Stimulated activated naive B cell treated with anti-CD40 and anti-IgM and Interleukin-4, amounts not matched to agents 10 μg/mL and 1 μg/mL and 100 μg/mL, for 72 hours (primary cell): ENCODE measurements at regions not wholly inside any gene's neighbourhood (a gene's known extent, or its start where the extent isn't known, plus 50 kb on each side); places are given as distances from the start of the nearest gene placed in this dataset.
"Not testable (repeated sequence)": the region's sequence is repeated elsewhere in the genome, so short reads cannot be mapped to it uniquely, and the experiment has no call there.

Experiments
- ATAC-seq, 2 donors: fragments of 150-1000 bp; cut with Tn5 transposase; replicated peaks; 2 replicates each; pipeline ENCODE4 v1.10.0; 2021; ENCODE audit warnings: moderate library complexity in 1 of 2
- DNase-seq: peaks from one replicate; pipeline ENCODE4 v3.0.0; 2021
- H3K27ac Mint-ChIP-seq: one replicate; pipeline ENCODE4 v1.8.0; 2022; ENCODE audit warnings: mild to moderate bottlenecking, mixed read lengths
- H3K27me3 Mint-ChIP-seq, 2 donors: one replicate each; pipeline ENCODE4 v1.8.0; 2022; ENCODE audit warnings: mixed read lengths in 2 of 2
- H3K36me3 Mint-ChIP-seq, 2 donors: one replicate each; pipeline ENCODE4 v1.8.0; 2022; ENCODE audit warnings: mixed read lengths in 2 of 2, mild to moderate bottlenecking in 1 of 2
- H3K4me1 Mint-ChIP-seq, 2 donors: one replicate each; pipeline ENCODE4 v1.8.0; 2022; ENCODE audit warnings: mixed read lengths in 2 of 2, mild to moderate bottlenecking in 1 of 2
- H3K4me3 Mint-ChIP-seq, 2 donors: one replicate each; pipeline ENCODE4 v1.8.0; 2022; ENCODE audit warnings: mild to moderate bottlenecking in 2 of 2, mixed read lengths in 2 of 2, moderate library complexity in 1 of 2
- H3K9me3 Mint-ChIP-seq, 2 donors: one replicate each; pipeline ENCODE4 v1.8.0; 2022; ENCODE audit warnings: mixed read lengths in 2 of 2, mild to moderate bottlenecking in 1 of 2

DNA sequence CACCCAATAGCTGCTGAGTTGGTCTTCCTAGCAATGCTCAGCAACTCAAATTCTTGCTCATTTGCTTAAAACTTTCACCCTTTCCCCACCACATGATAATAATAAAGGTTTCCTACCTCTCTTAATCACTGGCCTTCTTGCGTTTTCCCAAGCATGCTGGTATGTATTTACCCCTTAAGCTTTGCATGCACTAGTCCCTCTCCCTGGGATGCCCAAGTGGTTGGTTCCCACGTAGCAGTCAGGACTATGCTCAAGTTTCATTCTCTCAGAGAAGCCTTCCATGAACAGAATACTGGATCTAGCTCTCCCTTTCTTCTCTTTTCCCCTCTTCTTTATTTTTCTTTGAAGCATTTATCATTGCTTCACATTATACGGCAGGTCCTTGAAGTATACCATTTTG, 108.8 kb downstream of the KBTBD8 start:
- Mint-ChIP-seq H3K4me3 (no peak overlapping the region), H3K9me3 (peaks cover 5 to 7% of the 10 kb centered on the region in 2 donors), H3K4me1 (no peaks in the 10 kb centered on the region), H3K27ac (no peak overlapping the region), H3K36me3 (peaks cover 0 to 1% of the 10 kb centered on the region in 2 donors), H3K27me3 (peaks cover 0 to 7% of the 10 kb centered on the region in 2 donors)
- DNase-seq (no peak), ATAC-seq (no peak)

DNA sequence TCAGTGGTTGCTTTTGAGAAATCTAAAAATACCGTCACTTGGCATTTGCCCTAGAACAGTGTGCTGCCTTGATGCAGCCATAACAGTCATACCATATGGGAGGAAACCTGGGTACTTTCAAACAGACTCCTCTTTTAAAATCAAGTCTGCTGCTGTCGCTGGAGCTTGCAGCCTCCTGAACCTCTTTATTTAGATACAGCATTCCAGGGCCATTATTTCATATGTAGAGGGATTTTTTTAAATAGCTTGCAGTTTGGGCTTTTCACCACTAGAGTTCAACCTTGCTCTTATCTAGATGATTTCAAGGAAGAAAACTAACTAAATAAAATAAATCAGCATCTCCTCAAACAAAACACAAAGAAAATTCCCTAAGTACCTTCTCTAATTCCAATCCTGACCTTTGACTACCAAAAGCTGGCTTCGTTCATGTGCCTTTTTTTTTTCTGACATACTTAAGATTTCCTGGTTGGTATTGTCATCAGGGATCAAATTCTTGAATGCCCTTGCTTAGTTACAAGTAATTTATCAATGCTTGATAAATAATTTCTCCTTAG, 111.6 kb downstream of the KBTBD8 start:
- no peak for DNase-seq
- no peaks in the 10 kb centered on the region for H3K9me3 Mint-ChIP-seq
- H3K4me1 Mint-ChIP-seq: peaks cover 3 to 10% of the 10 kb centered on the region in 2 donors
- H3K27ac Mint-ChIP-seq: no peak overlapping the region
- no peak for ATAC-seq
- H3K4me3 Mint-ChIP-seq: no peak overlapping the region
- no peaks in the 10 kb centered on the region for H3K36me3 Mint-ChIP-seq
- peaks cover 4 to 12% of the 10 kb centered on the region in 2 donors for H3K27me3 Mint-ChIP-seq

DNA sequence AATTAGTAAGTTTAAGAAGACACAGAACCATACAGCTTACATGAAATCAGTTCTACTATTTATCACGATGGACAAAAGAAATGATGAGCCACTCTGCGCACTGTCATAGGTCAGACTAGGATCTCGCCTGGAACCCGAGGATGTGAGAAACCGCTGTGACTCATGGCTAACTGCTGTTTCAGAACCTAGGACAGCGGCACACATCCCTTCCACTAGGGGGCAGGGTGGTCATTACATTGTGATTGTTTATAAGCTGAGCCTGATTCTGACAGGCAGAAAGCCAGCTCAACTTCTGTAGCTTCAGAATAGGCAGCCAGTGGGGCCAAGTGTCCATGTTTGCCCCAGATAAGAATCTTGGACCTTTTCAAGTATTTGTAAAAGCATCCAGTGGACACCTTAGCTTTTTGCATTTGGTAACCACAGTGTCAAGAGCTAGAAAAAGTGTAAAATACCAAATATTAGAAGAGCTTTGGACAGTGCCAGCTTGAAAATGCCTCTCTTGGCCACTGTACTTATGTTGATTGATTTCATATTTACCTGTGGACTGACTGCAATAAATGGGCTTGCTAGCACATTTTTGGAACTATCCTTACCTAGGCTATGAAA, 115.8 kb downstream of the KBTBD8 start:
- H3K27ac Mint-ChIP-seq: peak overlapping the region; percentile 22
- ATAC-seq: peak; percentile 97 to 99
- H3K27me3 Mint-ChIP-seq: peaks cover 15 to 36% of the 10 kb centered on the region in 2 donors

DNA sequence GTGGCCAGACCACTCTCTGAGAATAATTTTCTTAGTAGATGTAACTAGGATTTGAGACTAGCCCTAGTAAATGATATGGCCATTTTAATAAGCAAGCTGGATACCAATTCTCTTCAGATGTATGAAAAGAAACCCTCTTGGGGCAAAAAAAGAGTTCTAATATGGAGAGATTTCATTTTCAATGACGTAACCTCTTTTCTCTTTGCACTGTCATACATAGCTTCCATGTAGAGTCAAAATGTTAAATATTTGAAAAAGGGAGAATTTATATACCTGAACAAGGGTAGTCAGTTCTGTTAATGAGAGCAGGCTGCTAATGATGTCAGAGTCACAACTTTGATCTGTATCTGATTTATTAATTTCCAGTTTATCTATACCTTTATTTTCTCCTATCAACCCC, 120.0 kb downstream of the KBTBD8 start:
- no peak overlapping the region for H3K27ac Mint-ChIP-seq
- peaks cover 3 to 9% of the 10 kb centered on the region in 2 donors for H3K4me1 Mint-ChIP-seq
- H3K36me3 Mint-ChIP-seq: peaks cover 0 to 1% of the 10 kb centered on the region in 2 donors
- H3K27me3 Mint-ChIP-seq: peaks cover 17 to 38% of the 10 kb centered on the region in 2 donors
- DNase-seq (no peak), ATAC-seq (no peak)
- no peaks in the 10 kb centered on the region for H3K9me3 Mint-ChIP-seq
- H3K4me3 Mint-ChIP-seq: no peak overlapping the region

More for the DNA sequence above, 115.8 kb downstream of the KBTBD8 start:
- peaks cover 0 to 1% of the 10 kb centered on the region in 2 donors for H3K36me3 Mint-ChIP-seq
- no peak overlapping the region for H3K4me3 Mint-ChIP-seq
- peak; percentile 72 for DNase-seq
- peaks cover 3 to 10% of the 10 kb centered on the region in 2 donors for H3K4me1 Mint-ChIP-seq
- no peaks in the 10 kb centered on the region for H3K9me3 Mint-ChIP-seq

DNA sequence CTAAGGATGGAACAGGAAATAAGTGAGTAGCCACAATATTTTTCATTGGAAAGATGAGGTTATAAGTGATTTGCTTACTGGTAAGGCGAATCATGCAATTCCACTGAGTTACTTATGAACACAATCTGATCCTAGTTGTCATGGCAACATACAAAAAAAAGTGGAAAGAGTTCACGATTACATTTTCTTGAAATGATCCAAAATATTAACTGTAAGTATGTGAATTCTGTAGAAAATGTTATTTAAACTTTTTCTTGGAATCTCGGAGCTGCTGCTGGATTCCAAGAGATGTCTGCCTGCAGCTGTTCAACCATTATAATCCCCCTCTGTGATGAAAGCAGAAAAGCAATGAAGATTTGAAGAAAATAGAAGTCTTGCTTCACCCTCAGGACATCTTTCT, 120.5 kb downstream of the KBTBD8 start:
- DNase-seq: no peak
- ATAC-seq: no peak
- H3K36me3 Mint-ChIP-seq: peaks cover 0 to 1% of the 10 kb centered on the region in 2 donors
- H3K27me3 Mint-ChIP-seq: peaks cover 14 to 35% of the 10 kb centered on the region in 2 donors
- no peak overlapping the region for H3K4me3 Mint-ChIP-seq
- H3K4me1 Mint-ChIP-seq: peaks cover 2 to 4% of the 10 kb centered on the region in 2 donors
- no peak overlapping the region for H3K27ac Mint-ChIP-seq
- no peaks in the 10 kb centered on the region for H3K9me3 Mint-ChIP-seq

DNA sequence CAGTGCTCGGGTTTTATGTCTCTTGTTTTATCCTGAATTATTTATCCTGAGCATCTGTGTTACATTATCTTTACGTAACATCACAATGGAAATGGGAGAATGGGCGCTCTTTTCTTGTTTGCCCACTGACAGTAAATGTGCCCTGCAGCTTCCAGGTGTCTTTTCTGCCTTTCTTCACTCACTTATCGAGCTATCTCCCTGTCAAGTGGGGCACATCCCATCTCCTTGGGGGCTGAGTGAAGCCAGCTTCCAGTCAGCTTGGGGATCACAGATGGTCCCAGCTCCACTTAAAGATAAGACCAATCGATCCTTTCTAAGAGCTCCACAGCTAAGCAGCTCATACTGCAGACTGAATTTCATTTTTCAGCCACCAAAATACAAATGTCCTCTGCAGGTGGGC, 125.8 kb downstream of the KBTBD8 start:
- H3K36me3 Mint-ChIP-seq: peaks cover 0 to 2% of the 10 kb centered on the region in 2 donors
- peaks cover 2 to 6% of the 10 kb centered on the region in 2 donors for H3K27me3 Mint-ChIP-seq
- H3K9me3 Mint-ChIP-seq: peaks cover 3 to 4% of the 10 kb centered on the region in 2 donors
- no peak overlapping the region for H3K27ac Mint-ChIP-seq
- DNase-seq (no peak), ATAC-seq (no peak)
- H3K4me1 Mint-ChIP-seq: no peaks in the 10 kb centered on the region
- no peak overlapping the region for H3K4me3 Mint-ChIP-seq

DNA sequence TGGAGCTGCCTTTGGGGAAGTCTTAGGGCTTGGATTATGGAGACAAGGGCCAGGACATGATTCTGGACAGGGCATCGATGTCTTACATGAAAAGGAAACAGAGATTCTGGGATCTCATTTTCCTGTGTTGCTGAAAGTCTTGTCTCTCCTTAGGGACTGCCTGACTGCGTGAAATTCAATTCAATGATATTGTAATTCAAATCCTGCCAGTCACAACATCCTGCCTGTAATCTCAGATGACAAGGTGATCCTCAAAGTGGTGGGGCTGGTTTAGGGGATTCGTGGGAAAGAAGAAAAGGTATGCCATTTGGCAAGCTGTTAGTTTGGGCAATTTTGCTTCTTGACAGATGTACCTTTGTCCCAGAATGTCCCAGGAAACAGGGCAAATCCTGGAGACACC, 129.1 kb downstream of the KBTBD8 start:
- Mint-ChIP-seq H3K4me1 (no peaks in the 10 kb centered on the region), H3K27ac (no peak overlapping the region), H3K27me3 (peaks cover 0 to 4% of the 10 kb centered on the region in 2 donors), H3K4me3 (no peak overlapping the region), H3K36me3 (peaks cover 0 to 2% of the 10 kb centered on the region in 2 donors), H3K9me3 (peaks cover 3 to 4% of the 10 kb centered on the region in 2 donors)
- DNase-seq (no peak), ATAC-seq (no peak)

DNA sequence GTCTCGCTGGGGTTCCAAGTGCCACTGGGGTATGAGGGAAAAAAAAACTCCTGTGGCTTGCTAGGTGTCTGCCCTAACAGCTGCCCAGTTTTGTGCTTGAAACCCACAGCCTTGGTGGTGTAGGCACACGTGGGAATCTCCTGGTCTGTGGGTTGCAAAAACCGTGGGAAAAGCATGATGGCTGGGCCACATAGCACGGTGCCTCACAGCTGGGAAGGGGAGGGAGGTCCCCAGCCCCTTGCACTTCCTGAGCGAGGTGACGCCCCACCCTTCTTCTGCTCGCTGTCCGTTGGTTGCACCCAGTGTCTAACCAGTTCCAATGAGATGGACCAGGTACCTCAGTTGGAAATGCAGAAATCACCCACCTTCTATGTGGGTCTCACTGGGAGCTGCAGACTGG, 144.3 kb downstream of the KBTBD8 start:
- H3K4me3 Mint-ChIP-seq: no peak overlapping the region
- no peaks in the 10 kb centered on the region for H3K4me1 Mint-ChIP-seq
- H3K36me3 Mint-ChIP-seq: peaks cover 0 to 3% of the 10 kb centered on the region in 2 donors
- peaks cover 5 to 16% of the 10 kb centered on the region in 2 donors for H3K27me3 Mint-ChIP-seq
- no peak for DNase-seq
- no peak for ATAC-seq
- H3K27ac Mint-ChIP-seq: no peak overlapping the region
- H3K9me3 Mint-ChIP-seq: peaks cover 15 to 21% of the 10 kb centered on the region in 2 donors

DNA sequence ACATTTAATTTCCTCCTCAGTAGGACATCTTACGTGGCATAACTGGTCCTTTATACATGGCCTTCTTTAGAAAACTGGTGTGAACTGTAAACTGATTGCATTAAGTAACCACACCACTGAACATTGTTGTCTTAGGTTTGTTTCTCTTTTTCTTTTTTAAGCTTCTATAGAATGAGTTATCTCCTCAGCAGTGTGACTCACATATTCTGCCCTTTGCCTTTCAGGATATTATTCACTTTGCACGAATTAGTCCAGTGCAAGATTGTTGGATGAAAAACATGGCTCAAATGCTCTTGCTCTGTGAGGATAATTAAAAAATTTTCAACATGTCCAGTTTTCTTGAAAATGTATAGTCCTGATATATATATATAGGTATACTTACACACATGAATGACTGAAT, 147.6 kb downstream of the KBTBD8 start:
- peaks cover 4 to 15% of the 10 kb centered on the region in 2 donors for H3K27me3 Mint-ChIP-seq
- H3K9me3 Mint-ChIP-seq: peaks cover 10 to 11% of the 10 kb centered on the region in 2 donors
- DNase-seq (no peak), ATAC-seq (no peak)
- H3K27ac Mint-ChIP-seq: no peak overlapping the region
- no peaks in the 10 kb centered on the region for H3K4me1 Mint-ChIP-seq
- H3K4me3 Mint-ChIP-seq: no peak overlapping the region
- peaks cover 0 to 3% of the 10 kb centered on the region in 2 donors for H3K36me3 Mint-ChIP-seq

DNA sequence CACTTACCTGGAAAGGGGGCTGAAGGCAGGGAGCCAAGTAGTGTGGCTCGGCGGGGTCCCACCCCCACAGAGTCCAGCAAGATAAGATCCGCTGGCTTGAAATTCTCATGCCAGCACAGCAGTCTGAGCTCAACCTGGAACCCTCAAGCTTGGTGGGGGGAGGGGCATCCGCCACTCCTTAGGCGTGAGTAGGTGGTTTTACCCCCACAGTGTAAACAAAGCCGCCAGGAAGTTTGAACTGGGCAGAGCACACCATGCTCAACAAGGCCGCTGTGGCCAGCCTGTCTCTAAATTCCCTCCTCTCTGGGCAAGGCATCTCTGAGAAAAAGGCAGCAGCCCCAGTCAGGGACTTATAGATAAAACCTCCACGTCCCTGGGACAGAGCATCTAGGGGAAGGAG, 156.3 kb downstream of the KBTBD8 start:
- Mint-ChIP-seq H3K4me3 (no peak overlapping the region), H3K27ac (no peak overlapping the region), H3K36me3 (no peaks in the 10 kb centered on the region), H3K4me1 (no peaks in the 10 kb centered on the region), H3K9me3 (peaks cover 16 to 32% of the 10 kb centered on the region in 2 donors), H3K27me3 (no peaks in the 10 kb centered on the region)
- ATAC-seq (no peak), DNase-seq (no peak)

DNA sequence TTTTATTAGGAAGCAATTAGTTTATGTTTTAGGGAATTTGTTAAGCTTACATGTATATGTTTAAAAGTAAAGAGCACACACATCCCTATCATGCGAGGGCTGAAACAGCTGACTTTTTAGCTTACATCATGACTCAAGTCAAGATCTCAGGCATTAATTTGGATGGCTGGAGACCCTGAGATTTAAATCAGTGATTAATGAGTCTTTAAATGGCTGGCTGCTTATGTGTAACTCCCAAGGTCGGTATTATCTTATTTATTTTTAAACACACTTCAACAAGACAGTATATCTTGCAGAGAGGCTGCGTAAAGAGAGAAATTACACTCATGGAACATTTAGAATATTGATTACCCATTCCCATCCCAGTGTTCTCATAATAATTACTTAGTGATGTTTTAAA, 169.4 kb downstream of the KBTBD8 start:
- ATAC-seq (no peak), DNase-seq (no peak)
- H3K4me1 Mint-ChIP-seq: no peaks in the 10 kb centered on the region
- H3K9me3 Mint-ChIP-seq: no peaks in the 10 kb centered on the region
- no peak overlapping the region for H3K4me3 Mint-ChIP-seq
- H3K36me3 Mint-ChIP-seq: no peaks in the 10 kb centered on the region
- H3K27me3 Mint-ChIP-seq: peaks cover 0 to 5% of the 10 kb centered on the region in 2 donors
- no peak overlapping the region for H3K27ac Mint-ChIP-seq

DNA sequence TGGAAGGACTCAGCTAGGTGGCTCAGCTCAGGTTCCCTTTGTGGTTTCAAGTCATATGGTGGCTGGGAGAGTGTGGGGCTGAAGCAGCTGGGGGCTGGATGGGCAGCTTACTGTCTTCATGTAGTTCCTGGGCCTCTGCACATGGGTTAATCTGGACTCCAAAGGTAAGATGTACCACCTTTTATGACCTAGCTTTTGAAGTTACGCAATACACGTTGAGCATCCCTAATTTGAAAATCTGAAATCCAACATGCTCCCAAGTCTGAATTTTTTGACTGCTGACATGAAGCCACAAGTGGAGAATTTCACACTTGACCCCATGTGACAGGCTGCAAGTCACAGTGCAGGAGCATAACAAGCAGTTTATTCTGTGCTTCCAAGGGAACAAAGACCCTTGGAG, 173.7 kb downstream of the KBTBD8 start:
- no peak for DNase-seq
- peaks cover 3% of the 10 kb centered on the region in 2 donors for H3K9me3 Mint-ChIP-seq
- H3K36me3 Mint-ChIP-seq: peaks cover 0 to 2% of the 10 kb centered on the region in 2 donors
- H3K4me3 Mint-ChIP-seq: no peak overlapping the region
- H3K27me3 Mint-ChIP-seq: peaks cover 0 to 5% of the 10 kb centered on the region in 2 donors
- no peak for ATAC-seq
- no peak overlapping the region for H3K27ac Mint-ChIP-seq
- H3K4me1 Mint-ChIP-seq: no peaks in the 10 kb centered on the region

DNA sequence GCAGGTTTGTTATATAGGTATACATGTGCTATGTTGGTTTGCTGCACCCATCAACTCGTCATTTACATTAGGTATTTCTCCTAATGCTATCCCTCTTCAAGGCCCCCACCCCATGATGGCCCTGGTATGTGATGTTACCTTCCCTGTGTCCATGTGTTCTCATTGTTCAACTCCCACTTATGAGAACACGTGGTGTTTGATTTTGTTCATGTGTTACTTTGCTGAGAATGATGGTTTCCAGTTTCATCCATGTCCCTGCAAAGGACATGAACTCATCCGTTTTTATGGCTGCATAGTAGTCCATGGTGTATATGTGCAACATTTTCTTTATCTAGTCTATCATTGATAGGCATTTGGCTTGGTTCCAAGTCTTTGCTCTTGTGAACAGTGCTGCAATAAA, 175.0 kb downstream of the KBTBD8 start:
- H3K36me3 Mint-ChIP-seq, H3K9me3 Mint-ChIP-seq, DNase-seq: not testable (repeated sequence)

DNA sequence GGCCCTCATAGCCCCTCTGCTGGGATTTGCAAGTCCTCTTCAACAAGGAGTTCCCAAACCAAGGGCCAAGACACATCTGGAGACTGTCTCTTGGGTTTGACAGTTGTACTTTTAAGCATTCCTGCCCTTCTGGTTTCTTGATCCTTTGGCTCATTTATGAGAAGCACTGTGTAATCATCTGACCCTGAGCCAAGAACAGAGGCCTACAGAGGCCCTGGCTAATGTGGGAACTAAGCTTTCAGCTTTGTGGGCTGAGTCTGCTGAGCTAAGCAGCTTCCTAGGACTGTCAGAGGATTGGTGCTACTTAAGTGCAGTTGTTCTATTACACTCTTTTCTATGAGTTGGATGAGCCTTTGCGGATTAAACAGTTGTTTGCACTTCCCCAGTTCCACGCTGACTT, 178.3 kb downstream of the KBTBD8 start:
- Mint-ChIP-seq H3K27ac (no peak overlapping the region), H3K9me3 (peaks cover 3 to 8% of the 10 kb centered on the region in 2 donors), H3K36me3 (peaks cover 0 to 2% of the 10 kb centered on the region in 2 donors), H3K4me3 (no peak overlapping the region), H3K4me1 (no peaks in the 10 kb centered on the region), H3K27me3 (no peaks in the 10 kb centered on the region)
- DNase-seq: no peak
- ATAC-seq: no peak

More for the DNA sequence above, 175.0 kb downstream of the KBTBD8 start:
- ATAC-seq, H3K27me3 Mint-ChIP-seq, H3K4me1 Mint-ChIP-seq, H3K27ac Mint-ChIP-seq, H3K4me3 Mint-ChIP-seq: not testable (repeated sequence)

DNA sequence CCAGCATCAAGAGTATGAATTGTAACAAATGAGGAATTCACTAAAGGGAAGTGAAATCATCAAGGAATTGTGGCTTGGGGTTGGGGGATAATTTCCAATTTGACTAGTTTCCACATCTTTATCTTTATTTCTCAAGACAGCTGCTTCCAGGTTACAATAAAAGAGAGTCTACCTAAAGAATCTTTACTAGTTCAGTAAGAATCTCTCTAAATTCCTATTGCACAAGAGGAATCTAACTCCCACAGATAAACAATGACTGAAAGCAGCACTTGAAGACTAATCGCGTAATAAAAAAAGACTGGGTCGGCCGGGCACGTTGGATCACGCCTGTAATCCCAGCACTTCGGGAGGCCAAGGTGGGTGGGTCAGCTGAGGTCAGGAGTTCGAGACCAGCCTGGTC, 194.4 kb downstream of the KBTBD8 start:
- Mint-ChIP-seq H3K4me1 (no peaks in the 10 kb centered on the region), H3K27me3 (peaks cover 0 to 4% of the 10 kb centered on the region in 2 donors), H3K9me3 (peaks cover 0 to under 1% of the 10 kb centered on the region in 2 donors), H3K36me3 (no peaks in the 10 kb centered on the region), H3K4me3 (no peak overlapping the region), H3K27ac (no peak overlapping the region)
- DNase-seq: no peak
- no peak for ATAC-seq
